SK-N-SH (cell line): ENCODE measurements at regions not wholly inside any gene's neighbourhood (a gene's known extent, or its start where the extent isn't known, plus 50 kb on each side); places are given as distances from the start of the nearest gene placed in this dataset.

ENCODE experiments used
- CTCF ChIA-PET: fragments of 300-600, 350-600 bp; formaldehyde crosslinking; extraction: SDS; loops from one replicate; lab custom pipeline; 2021; lab: Yijun Ruan, JAX
- POLR2A ChIA-PET: fragments of 350-600 bp; sonication (Branson Sonifier 250); formaldehyde crosslinking; extraction: SDS; loops from one replicate; lab custom pipeline; 2020; ENCODE audit warnings: antibody characterized with exemption, inconsistent platforms; lab: Yijun Ruan, JAX
- DNase-seq: peaks from one replicate; pipeline ENCODE4 v3.0.0; 2012
- H2AFZ ChIP-seq: fragments of 200-600 bp; sonication (generic); 2 replicates; pipeline ENCODE4 v1.8.1; 2016; ENCODE audit warnings: antibody characterized with exemption, mild to moderate bottlenecking, low read depth
- H3F3A ChIP-seq: fragments of 200-600 bp; sonication (generic); replicated peaks from 2 replicates; pipeline ENCODE3; 2016; ENCODE audit warnings: antibody characterized with exemption, mild to moderate bottlenecking; ENCODE audit not compliant: insufficient read depth
- H3K27ac ChIP-seq, 2 experiments: fragments of 200-500 bp in 1 of 2; fragments of 200-600 bp in 1 of 2; sonication (Bioruptor generic) in 1 of 2; sonication (generic), shearing (Covaris generic) in 1 of 2; 2 replicates each; pipeline versions ENCODE4 v1.5.1 to v1.6.1; 2014 to 2016; ENCODE audit warnings: low read depth in 2 of 2, inconsistent platforms in 1 of 2, low read length in 1 of 2, mild to moderate bottlenecking in 1 of 2, mixed read lengths in 1 of 2
- H3K27me3 ChIP-seq: fragments of 200-600 bp; sonication (generic), shearing (Covaris generic); 2 replicates; pipeline ENCODE4 v1.6.1; 2016; ENCODE audit warnings: mixed run types; ENCODE audit not compliant: insufficient read depth
- H3K36me3 ChIP-seq, 2 experiments: fragments of 200-500 bp in 1 of 2; fragments of 200-600 bp in 1 of 2; sonication (Bioruptor generic) in 1 of 2; sonication (generic) in 1 of 2; replicated peaks in 1 of 2; 2 replicates each; pipeline versions ENCODE3 to v1.5.1; 2014 to 2016; ENCODE audit warnings: low read length in 1 of 2, mild to moderate bottlenecking in 1 of 2; ENCODE audit not compliant: insufficient read depth in 2 of 2, control insufficient read depth in 1 of 2
- H3K4me1 ChIP-seq, 2 experiments: fragments of 200-500 bp in 1 of 2; fragments of 200-600 bp in 1 of 2; sonication (Bioruptor generic) in 1 of 2; sonication (generic), shearing (Covaris generic) in 1 of 2; 2 replicates each; pipeline versions ENCODE4 v1.5.1 to v1.6.1; 2014 to 2016; ENCODE audit warnings: low read depth in 1 of 2, low read length in 1 of 2, mixed run types in 1 of 2; ENCODE audit not compliant: insufficient read depth in 2 of 2, control insufficient read depth in 1 of 2
- H3K4me2 ChIP-seq: fragments of 200-600 bp; sonication (generic), shearing (Covaris generic); 2 replicates; pipeline ENCODE4 v1.6.1; 2017; ENCODE audit warnings: mixed run types
- H3K4me3 ChIP-seq, 2 experiments: fragments of 200-500 bp in 1 of 2; fragments of 200-600 bp in 1 of 2; sonication (Bioruptor generic) in 1 of 2; sonication (generic), shearing (Covaris generic) in 1 of 2; 2 replicates each; pipeline versions ENCODE4 v1.5.1 to v1.8.1; 2014 to 2016; ENCODE audit warnings: low read depth in 2 of 2, inconsistent platforms in 1 of 2, low read length in 1 of 2, mild to moderate bottlenecking in 1 of 2, mixed read lengths in 1 of 2, moderate library complexity in 1 of 2
- H3K79me2 ChIP-seq: fragments of 200-600 bp; sonication (generic); 2 replicates; pipeline ENCODE4 v1.8.1; 2017; ENCODE audit warnings: mild to moderate bottlenecking; ENCODE audit not compliant: insufficient read depth
- H3K9ac ChIP-seq: fragments of 200-600 bp; sonication (generic); 2 replicates; pipeline ENCODE4 v1.6.1; 2017; ENCODE audit warnings: mixed run types
- H3K9me2 ChIP-seq: fragments of 200-600 bp; sonication (generic); 2 replicates; pipeline ENCODE4 v1.6.1; 2017; ENCODE audit warnings: mixed run types
- H3K9me3 ChIP-seq: fragments of 200-600 bp; sonication (generic); 2 replicates; pipeline ENCODE4 v1.6.1; 2017; ENCODE audit warnings: mixed run types, mild to moderate bottlenecking, moderate library complexity
- H4K20me1 ChIP-seq: fragments of 200-600 bp; sonication (generic); 2 replicates; pipeline ENCODE4 v1.6.1; 2017; ENCODE audit warnings: mild to moderate bottlenecking, mixed run types; ENCODE audit not compliant: insufficient read depth
- CHD2 ChIP-seq: fragments of 150-350 bp; IDR thresholded peaks from 2 replicates; pipeline ENCODE4 v1.6.1; 2018; ENCODE audit warnings: low read length; ENCODE audit not compliant: partially characterized antibody
- EP300 ChIP-seq, 2 experiments: IDR thresholded peaks; 2 replicates each; pipeline versions ENCODE4 v1.4.0 to v1.6.1; 2012; ENCODE audit warnings: borderline replicate concordance in 1 of 2, low read depth in 1 of 2, low read length in 1 of 2
- FOSL2 ChIP-seq: IDR thresholded peaks from 2 replicates; pipeline ENCODE4 v1.4.0; 2012; ENCODE audit warnings: low read depth, mild to moderate bottlenecking, moderate library complexity, borderline replicate concordance
- FOXJ3 ChIP-seq: sonication (generic); formaldehyde crosslinking; IDR thresholded peaks from 2 replicates; pipeline ENCODE4 v1.5.1; 2020; ENCODE audit warnings: mild to moderate bottlenecking, missing genetic modification reagents
- GABPA ChIP-seq: IDR thresholded peaks from 2 replicates; pipeline ENCODE4 v1.4.0; 2012; ENCODE audit warnings: low read depth, mild to moderate bottlenecking
- GATA2 ChIP-seq: sonication (generic); formaldehyde crosslinking; IDR thresholded peaks from 2 replicates; pipeline ENCODE4 v1.5.0; 2020; ENCODE audit warnings: mild to moderate bottlenecking, missing genetic modification reagents
- MEF2A ChIP-seq: IDR thresholded peaks from 2 replicates; pipeline ENCODE4 v1.4.0; 2012; ENCODE audit warnings: low read depth, borderline replicate concordance
- MXI1 ChIP-seq: IDR thresholded peaks from 2 replicates; pipeline ENCODE4 v1.6.1; 2012; ENCODE audit warnings: mild to moderate bottlenecking, low read depth, low read length, improper control_type of control experiment
- NFIC ChIP-seq: IDR thresholded peaks from 2 replicates; pipeline ENCODE4 v1.4.0; 2012; ENCODE audit warnings: borderline replicate concordance
- NRF1 ChIP-seq: IDR thresholded peaks from 2 replicates; pipeline ENCODE4 v1.6.1; 2012; ENCODE audit warnings: low read depth, mild to moderate bottlenecking, low read length
- POLR2AphosphoS5 ChIP-seq: IDR thresholded peaks from 2 replicates; pipeline ENCODE4 v1.6.1; 2012; ENCODE audit warnings: low read depth, low read length
- RCOR1 ChIP-seq: fragments of 150-350 bp; IDR thresholded peaks from 2 replicates; pipeline ENCODE4 v1.6.1; 2017; ENCODE audit warnings: antibody characterized with exemption, low read length
- RFX5 ChIP-seq: IDR thresholded peaks from 2 replicates; pipeline ENCODE4 v1.6.1; 2012; ENCODE audit warnings: mild to moderate bottlenecking, improper control_type of control experiment, low read length
- RXRA ChIP-seq: IDR thresholded peaks from 2 replicates; pipeline ENCODE4 v1.4.0; 2012; ENCODE audit warnings: low read depth, mild to moderate bottlenecking, borderline replicate concordance
- SMC3 ChIP-seq: IDR thresholded peaks from 2 replicates; pipeline ENCODE4 v1.6.1; 2012; ENCODE audit warnings: low read depth, low read length, improper control_type of control experiment
- TCF12 ChIP-seq: IDR thresholded peaks from 2 replicates; pipeline ENCODE4 v1.4.0; 2012
- TEAD4 ChIP-seq: IDR thresholded peaks from 2 replicates; pipeline ENCODE4 v1.4.0; 2012; ENCODE audit warnings: mild to moderate bottlenecking, borderline replicate concordance; ENCODE audit not compliant: insufficient read depth
- WGBS: methylation state at CpG from one replicate; pipeline ENCODE4 v1.1.6; 2017; ENCODE audit warnings: low lambda C conversion rate; 5-methylcytosine and 5-hydroxymethylcytosine counted together
- TF ChIP-seq, protein P1 (sequence below): IDR thresholded peaks from 2 replicates; pipeline ENCODE4 v1.6.1; 2012; ENCODE audit warnings: mild to moderate bottlenecking, low read depth, low read length, moderate library complexity
- TF ChIP-seq, protein P2 (sequence below): fragments of 150-350 bp; IDR thresholded peaks from 2 replicates; pipeline ENCODE4 v1.6.1; 2016; ENCODE audit warnings: mild to moderate bottlenecking, low read depth, low read length
- TF ChIP-seq, protein P3 (sequence below): fragments of 200-600 bp; sonication (generic); IDR thresholded peaks from 2 replicates; pipeline ENCODE4 v1.6.1; 2017; ENCODE audit warnings: antibody characterized with exemption, mild to moderate bottlenecking, moderate library complexity
- TF ChIP-seq, protein P4 (sequence below): IDR thresholded peaks from 2 replicates; pipeline ENCODE4 v1.4.0; 2012; ENCODE audit warnings: low read depth, borderline replicate concordance
- TF ChIP-seq, protein P5 (sequence below): IDR thresholded peaks from 2 replicates; pipeline ENCODE4 v1.4.0; 2012; ENCODE audit warnings: low read depth, borderline replicate concordance
- TF ChIP-seq, protein P6 (sequence below): IDR thresholded peaks from 2 replicates; pipeline ENCODE4; 2012
- TF ChIP-seq, protein P7 (sequence below): IDR thresholded peaks from 2 replicates; pipeline ENCODE4 v1.4.0; 2012; ENCODE audit warnings: low read depth

DNA sequence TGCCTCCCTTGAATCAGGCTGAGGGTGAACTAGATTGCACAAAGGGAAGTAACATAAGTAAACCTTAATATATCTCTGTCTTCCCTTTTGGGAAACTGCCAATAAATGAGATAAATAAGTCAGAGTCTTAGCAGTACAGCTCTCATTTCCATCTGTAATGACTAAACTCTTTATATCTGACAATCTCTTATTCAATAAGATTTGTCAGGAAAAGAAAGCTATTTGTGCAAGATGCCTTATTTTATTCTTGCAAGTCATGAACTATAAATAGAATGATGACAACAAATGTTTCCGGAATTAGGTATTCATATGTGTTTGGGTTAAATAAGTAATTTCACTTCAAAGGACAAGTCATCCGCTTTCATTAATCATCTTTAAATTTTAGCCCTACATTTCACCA is 229.2 kb downstream of the PTGER3 start:
- Histone ChIP-seq H2AFZ (no peak overlapping the region), H4K20me1 (no peaks in the 10 kb centered on the region), H3K27ac (peak overlapping the region in 1 of 2 experiments; percentile 75; a peak in 2 of 4 replicates), H3K79me2 (no peaks in the 10 kb centered on the region), H3K27me3 (no peaks in the 10 kb centered on the region), H3K4me1 (peaks cover 0 to 29% of the 10 kb centered on the region in 2 experiments; a peak in 2 of 4 replicates), H3F3A (peaks cover 22% of the 10 kb centered on the region), H3K4me2 (peak overlapping the region; percentile 39; the same call in 1 of the 2 replicates), H3K4me3 (no peak overlapping the region), H3K9me2 (no peaks in the 10 kb centered on the region), H3K9ac (no peak overlapping the region; the same call in 1 of the 2 replicates), H3K9me3 (no peaks in the 10 kb centered on the region), H3K36me3 (no peaks in the 10 kb centered on the region)
- POLR2A ChIA-PET: no interaction called here
- 22% methylated on average over 2 of the region's 2 CpGs for WGBS
- DNase-seq: no peak
- CTCF ChIA-PET: interaction anchor here (0.7 to 1.0 kb wide), 3 partner anchors 9 to 231 kb away, joined by 3 read pairs; no protein-coding TSS in a partner anchor
- TF ChIP-seq CHD2 (no peak), RCOR1 (no peak), FOXJ3 (CRISPR knock-in tag) (no peak), FOSL2 (peak; percentile 39; the same call in 1 of the 2 replicates), RXRA (no peak), MEF2A (peak; percentile 97), GATA2 (CRISPR knock-in tag) (no peak), MXI1 (no peak), SMC3 (no peak), POLR2AphosphoS5 (peak; percentile 56; the same call in 1 of the 2 replicates), TCF12 (peak; percentile 82), NFIC (peak; percentile 84), EP300 (IDR thresholded peaks at IDR 0.05; ENCODE audit: borderline replicate concordance in 1 of 2, low read depth in 1 of 2, low read length in 1 of 2) (peak; percentile 42 to 85; a peak in 2 of 4 replicates), TEAD4 (no peak), GABPA (no peak), RFX5 (no peak), NRF1 (no peak)
- TF ChIP-seq, protein P1, sequence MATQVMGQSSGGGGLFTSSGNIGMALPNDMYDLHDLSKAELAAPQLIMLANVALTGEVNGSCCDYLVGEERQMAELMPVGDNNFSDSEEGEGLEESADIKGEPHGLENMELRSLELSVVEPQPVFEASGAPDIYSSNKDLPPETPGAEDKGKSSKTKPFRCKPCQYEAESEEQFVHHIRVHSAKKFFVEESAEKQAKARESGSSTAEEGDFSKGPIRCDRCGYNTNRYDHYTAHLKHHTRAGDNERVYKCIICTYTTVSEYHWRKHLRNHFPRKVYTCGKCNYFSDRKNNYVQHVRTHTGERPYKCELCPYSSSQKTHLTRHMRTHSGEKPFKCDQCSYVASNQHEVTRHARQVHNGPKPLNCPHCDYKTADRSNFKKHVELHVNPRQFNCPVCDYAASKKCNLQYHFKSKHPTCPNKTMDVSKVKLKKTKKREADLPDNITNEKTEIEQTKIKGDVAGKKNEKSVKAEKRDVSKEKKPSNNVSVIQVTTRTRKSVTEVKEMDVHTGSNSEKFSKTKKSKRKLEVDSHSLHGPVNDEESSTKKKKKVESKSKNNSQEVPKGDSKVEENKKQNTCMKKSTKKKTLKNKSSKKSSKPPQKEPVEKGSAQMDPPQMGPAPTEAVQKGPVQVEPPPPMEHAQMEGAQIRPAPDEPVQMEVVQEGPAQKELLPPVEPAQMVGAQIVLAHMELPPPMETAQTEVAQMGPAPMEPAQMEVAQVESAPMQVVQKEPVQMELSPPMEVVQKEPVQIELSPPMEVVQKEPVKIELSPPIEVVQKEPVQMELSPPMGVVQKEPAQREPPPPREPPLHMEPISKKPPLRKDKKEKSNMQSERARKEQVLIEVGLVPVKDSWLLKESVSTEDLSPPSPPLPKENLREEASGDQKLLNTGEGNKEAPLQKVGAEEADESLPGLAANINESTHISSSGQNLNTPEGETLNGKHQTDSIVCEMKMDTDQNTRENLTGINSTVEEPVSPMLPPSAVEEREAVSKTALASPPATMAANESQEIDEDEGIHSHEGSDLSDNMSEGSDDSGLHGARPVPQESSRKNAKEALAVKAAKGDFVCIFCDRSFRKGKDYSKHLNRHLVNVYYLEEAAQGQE: no peak
- TF ChIP-seq, protein P2, sequence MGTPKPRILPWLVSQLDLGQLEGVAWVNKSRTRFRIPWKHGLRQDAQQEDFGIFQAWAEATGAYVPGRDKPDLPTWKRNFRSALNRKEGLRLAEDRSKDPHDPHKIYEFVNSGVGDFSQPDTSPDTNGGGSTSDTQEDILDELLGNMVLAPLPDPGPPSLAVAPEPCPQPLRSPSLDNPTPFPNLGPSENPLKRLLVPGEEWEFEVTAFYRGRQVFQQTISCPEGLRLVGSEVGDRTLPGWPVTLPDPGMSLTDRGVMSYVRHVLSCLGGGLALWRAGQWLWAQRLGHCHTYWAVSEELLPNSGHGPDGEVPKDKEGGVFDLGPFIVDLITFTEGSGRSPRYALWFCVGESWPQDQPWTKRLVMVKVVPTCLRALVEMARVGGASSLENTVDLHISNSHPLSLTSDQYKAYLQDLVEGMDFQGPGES: no peak
- TF ChIP-seq, protein P3, sequence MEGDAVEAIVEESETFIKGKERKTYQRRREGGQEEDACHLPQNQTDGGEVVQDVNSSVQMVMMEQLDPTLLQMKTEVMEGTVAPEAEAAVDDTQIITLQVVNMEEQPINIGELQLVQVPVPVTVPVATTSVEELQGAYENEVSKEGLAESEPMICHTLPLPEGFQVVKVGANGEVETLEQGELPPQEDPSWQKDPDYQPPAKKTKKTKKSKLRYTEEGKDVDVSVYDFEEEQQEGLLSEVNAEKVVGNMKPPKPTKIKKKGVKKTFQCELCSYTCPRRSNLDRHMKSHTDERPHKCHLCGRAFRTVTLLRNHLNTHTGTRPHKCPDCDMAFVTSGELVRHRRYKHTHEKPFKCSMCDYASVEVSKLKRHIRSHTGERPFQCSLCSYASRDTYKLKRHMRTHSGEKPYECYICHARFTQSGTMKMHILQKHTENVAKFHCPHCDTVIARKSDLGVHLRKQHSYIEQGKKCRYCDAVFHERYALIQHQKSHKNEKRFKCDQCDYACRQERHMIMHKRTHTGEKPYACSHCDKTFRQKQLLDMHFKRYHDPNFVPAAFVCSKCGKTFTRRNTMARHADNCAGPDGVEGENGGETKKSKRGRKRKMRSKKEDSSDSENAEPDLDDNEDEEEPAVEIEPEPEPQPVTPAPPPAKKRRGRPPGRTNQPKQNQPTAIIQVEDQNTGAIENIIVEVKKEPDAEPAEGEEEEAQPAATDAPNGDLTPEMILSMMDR: no peak
- TF ChIP-seq, protein P4, sequence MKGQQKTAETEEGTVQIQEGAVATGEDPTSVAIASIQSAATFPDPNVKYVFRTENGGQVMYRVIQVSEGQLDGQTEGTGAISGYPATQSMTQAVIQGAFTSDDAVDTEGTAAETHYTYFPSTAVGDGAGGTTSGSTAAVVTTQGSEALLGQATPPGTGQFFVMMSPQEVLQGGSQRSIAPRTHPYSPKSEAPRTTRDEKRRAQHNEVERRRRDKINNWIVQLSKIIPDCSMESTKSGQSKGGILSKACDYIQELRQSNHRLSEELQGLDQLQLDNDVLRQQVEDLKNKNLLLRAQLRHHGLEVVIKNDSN: no peak
- TF ChIP-seq, protein P5, sequence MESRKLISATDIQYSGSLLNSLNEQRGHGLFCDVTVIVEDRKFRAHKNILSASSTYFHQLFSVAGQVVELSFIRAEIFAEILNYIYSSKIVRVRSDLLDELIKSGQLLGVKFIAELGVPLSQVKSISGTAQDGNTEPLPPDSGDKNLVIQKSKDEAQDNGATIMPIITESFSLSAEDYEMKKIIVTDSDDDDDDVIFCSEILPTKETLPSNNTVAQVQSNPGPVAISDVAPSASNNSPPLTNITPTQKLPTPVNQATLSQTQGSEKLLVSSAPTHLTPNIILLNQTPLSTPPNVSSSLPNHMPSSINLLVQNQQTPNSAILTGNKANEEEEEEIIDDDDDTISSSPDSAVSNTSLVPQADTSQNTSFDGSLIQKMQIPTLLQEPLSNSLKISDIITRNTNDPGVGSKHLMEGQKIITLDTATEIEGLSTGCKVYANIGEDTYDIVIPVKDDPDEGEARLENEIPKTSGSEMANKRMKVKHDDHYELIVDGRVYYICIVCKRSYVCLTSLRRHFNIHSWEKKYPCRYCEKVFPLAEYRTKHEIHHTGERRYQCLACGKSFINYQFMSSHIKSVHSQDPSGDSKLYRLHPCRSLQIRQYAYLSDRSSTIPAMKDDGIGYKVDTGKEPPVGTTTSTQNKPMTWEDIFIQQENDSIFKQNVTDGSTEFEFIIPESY: no peak
- TF ChIP-seq, protein P6, sequence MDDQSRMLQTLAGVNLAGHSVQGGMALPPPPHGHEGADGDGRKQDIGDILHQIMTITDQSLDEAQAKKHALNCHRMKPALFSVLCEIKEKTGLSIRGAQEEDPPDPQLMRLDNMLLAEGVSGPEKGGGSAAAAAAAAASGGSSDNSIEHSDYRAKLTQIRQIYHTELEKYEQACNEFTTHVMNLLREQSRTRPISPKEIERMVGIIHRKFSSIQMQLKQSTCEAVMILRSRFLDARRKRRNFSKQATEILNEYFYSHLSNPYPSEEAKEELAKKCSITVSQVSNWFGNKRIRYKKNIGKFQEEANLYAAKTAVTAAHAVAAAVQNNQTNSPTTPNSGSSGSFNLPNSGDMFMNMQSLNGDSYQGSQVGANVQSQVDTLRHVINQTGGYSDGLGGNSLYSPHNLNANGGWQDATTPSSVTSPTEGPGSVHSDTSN: peak; percentile 85
- TF ChIP-seq, protein P7, sequence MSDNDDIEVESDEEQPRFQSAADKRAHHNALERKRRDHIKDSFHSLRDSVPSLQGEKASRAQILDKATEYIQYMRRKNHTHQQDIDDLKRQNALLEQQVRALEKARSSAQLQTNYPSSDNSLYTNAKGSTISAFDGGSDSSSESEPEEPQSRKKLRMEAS: no peak
